GM23338 (cell line): ENCODE measurements at regions not wholly inside any gene's neighbourhood (a gene's known extent, or its start where the extent isn't known, plus 50 kb on each side); places are given as distances from the start of the nearest gene placed in this dataset.

Source experiments
- ATAC-seq: fragments of 200-7000 bp; cut with Tn5 transposase; 3 replicates; pipeline ENCODE4 v1.9.1; 2020
- DNase-seq: peaks from one replicate; pipeline ENCODE4 v3.0.0-alpha.2; 2015; ENCODE audit warnings: low spot score
- H2AFZ ChIP-seq: fragments of 200-600 bp; sonication (generic); 2 replicates; pipeline ENCODE4 v1.8.0; 2016; ENCODE audit warnings: antibody characterized with exemption, mild to moderate bottlenecking, moderate library complexity
- H3F3A ChIP-seq: fragments of 200-600 bp; sonication (generic); replicated peaks from 2 replicates; pipeline ENCODE4 v1.8.0; 2017; ENCODE audit warnings: antibody characterized with exemption, mixed run types, low read depth
- H3K27ac ChIP-seq: fragments of 200-600 bp; sonication (generic); 2 replicates; pipeline ENCODE4 v1.6.1; 2016; ENCODE audit warnings: low read depth
- H3K27me3 ChIP-seq: fragments of 200-600 bp; sonication (generic); 2 replicates; pipeline ENCODE4 v1.8.0; 2016; ENCODE audit warnings: mild to moderate bottlenecking, mixed run types, moderate library complexity; ENCODE audit not compliant: insufficient read depth
- H3K36me3 ChIP-seq: fragments of 200-600 bp; sonication (generic); 2 replicates; pipeline ENCODE4 v1.8.0; 2016; ENCODE audit warnings: mild to moderate bottlenecking; ENCODE audit not compliant: insufficient read depth
- H3K4me1 ChIP-seq: fragments of 200-600 bp; sonication (generic); 2 replicates; pipeline ENCODE4 v1.8.0; 2016; ENCODE audit warnings: mild to moderate bottlenecking, moderate library complexity; ENCODE audit not compliant: insufficient read depth
- H3K4me2 ChIP-seq: fragments of 200-600 bp; sonication (generic); 2 replicates; pipeline ENCODE4 v1.7.1; 2017; ENCODE audit warnings: mixed run types
- H3K4me3 ChIP-seq: fragments of 200-600 bp; sonication (generic); 2 replicates; pipeline ENCODE4 v1.6.1; 2016; ENCODE audit warnings: mixed run types
- H3K79me2 ChIP-seq: fragments of 200-600 bp; sonication (generic); replicated peaks from 2 replicates; pipeline ENCODE4 v1.8.0; 2017; ENCODE audit warnings: mild to moderate bottlenecking; ENCODE audit not compliant: insufficient read depth
- H3K9me2 ChIP-seq: fragments of 200-600 bp; sonication (generic); 2 replicates; pipeline ENCODE4 v1.8.0; 2017; ENCODE audit not compliant: insufficient read depth
- H4K20me1 ChIP-seq: fragments of 200-600 bp; sonication (generic); replicated peaks from 2 replicates; pipeline ENCODE4 v1.8.0; 2017; ENCODE audit warnings: mild to moderate bottlenecking; ENCODE audit not compliant: insufficient read depth
- H3K27ac Mint-ChIP-seq: 2 replicates; pipeline ENCODE4 v1.8.0; 2020; ENCODE audit warnings: inconsistent platforms, mild to moderate bottlenecking, moderate library complexity, mixed read lengths
- H3K27me3 Mint-ChIP-seq: 3 replicates; pipeline ENCODE4 v1.8.0; 2022; ENCODE audit warnings: low read depth, mild to moderate bottlenecking, moderate library complexity, mixed read lengths, inconsistent platforms; ENCODE audit not compliant: insufficient read depth, poor library complexity
- H3K36me3 Mint-ChIP-seq: 3 replicates; pipeline ENCODE4 v1.8.0; 2021; ENCODE audit warnings: low read depth, mild to moderate bottlenecking, inconsistent platforms, moderate library complexity, mixed read lengths
- H3K4me1 Mint-ChIP-seq: 3 replicates; pipeline ENCODE4 v1.8.0; 2020; ENCODE audit warnings: mild to moderate bottlenecking, inconsistent platforms, mixed read lengths
- H3K4me3 Mint-ChIP-seq: 3 replicates; pipeline ENCODE4 v1.8.0; 2021; ENCODE audit warnings: moderate library complexity, mild to moderate bottlenecking, inconsistent platforms, mixed read lengths
- H3K9me3 Mint-ChIP-seq: 3 replicates; pipeline ENCODE4 v1.8.0; 2020; ENCODE audit warnings: moderate library complexity, mild to moderate bottlenecking, inconsistent platforms, mixed read lengths
- CREB1 ChIP-seq: fragments of 250-450 bp; sonication (Bioruptor Pico); IDR thresholded peaks from 2 replicates; pipeline ENCODE4 v1.5.0; 2020; ENCODE audit warnings: low read depth, mild to moderate bottlenecking, moderate library complexity
- EZH2 ChIP-seq: fragments of 200-600 bp; sonication (generic); IDR thresholded peaks from one replicate; pipeline ENCODE4 v1.8.0; 2017; ENCODE audit warnings: antibody characterized with exemption, mild to moderate bottlenecking, low read depth; ENCODE audit not compliant: unreplicated experiment
- EZH2phosphoT487 ChIP-seq: fragments of 200-600 bp; sonication (generic); IDR thresholded peaks from one replicate; pipeline ENCODE4 v1.8.1; 2018; ENCODE audit warnings: antibody characterized with exemption; ENCODE audit not compliant: unreplicated experiment
- JUNB ChIP-seq: IDR thresholded peaks from one replicate; pipeline ENCODE4 v1.6.1; 2016; ENCODE audit warnings: antibody characterized with exemption; ENCODE audit not compliant: unreplicated experiment
- NANOG ChIP-seq: IDR thresholded peaks from 2 replicates; pipeline ENCODE4 v1.6.1; 2016; ENCODE audit warnings: antibody characterized with exemption, borderline replicate concordance
- POLR2AphosphoS5 ChIP-seq: IDR thresholded peaks from 2 replicates; pipeline ENCODE4 v1.6.1; 2016; ENCODE audit warnings: antibody characterized with exemption, low read depth
- STAT1 ChIP-seq: IDR thresholded peaks from one replicate; pipeline ENCODE4 v1.6.1; 2016; ENCODE audit warnings: antibody characterized with exemption; ENCODE audit not compliant: unreplicated experiment
- ZNF114 ChIP-seq: fragments of 250-450 bp; sonication (Bioruptor Pico); IDR thresholded peaks from 2 replicates; pipeline ENCODE4 v1.5.0; 2020; ENCODE audit warnings: mild to moderate bottlenecking, moderate library complexity
- ZNF331 ChIP-seq: fragments of 250-450 bp; sonication (Bioruptor Pico); IDR thresholded peaks from 2 replicates; pipeline ENCODE4 v1.5.0; 2020; ENCODE audit warnings: low read depth, mild to moderate bottlenecking, moderate library complexity
- TF ChIP-seq, protein P1 (sequence below), 2 experiments: fragments of 200-600 bp in 1 of 2; sonication (generic) in 1 of 2; conservative IDR thresholded peaks; 2 replicates each; pipeline versions ENCODE4 v1.5.1 to v1.6.1; 2016 to 2017; ENCODE audit warnings: antibody characterized with exemption in 2 of 2, low read depth in 2 of 2, mild to moderate bottlenecking in 2 of 2, moderate library complexity in 1 of 2
- TF ChIP-seq, protein P2 (sequence below): IDR thresholded peaks from 2 replicates; pipeline ENCODE4 v1.6.1; 2016; ENCODE audit warnings: antibody characterized with exemption
- TF ChIP-seq, protein P3 (sequence below): fragments of 250-450 bp; sonication (Bioruptor Pico); IDR thresholded peaks from 2 replicates; pipeline ENCODE4 v1.5.0; 2020; ENCODE audit warnings: mild to moderate bottlenecking, moderate library complexity

DNA sequence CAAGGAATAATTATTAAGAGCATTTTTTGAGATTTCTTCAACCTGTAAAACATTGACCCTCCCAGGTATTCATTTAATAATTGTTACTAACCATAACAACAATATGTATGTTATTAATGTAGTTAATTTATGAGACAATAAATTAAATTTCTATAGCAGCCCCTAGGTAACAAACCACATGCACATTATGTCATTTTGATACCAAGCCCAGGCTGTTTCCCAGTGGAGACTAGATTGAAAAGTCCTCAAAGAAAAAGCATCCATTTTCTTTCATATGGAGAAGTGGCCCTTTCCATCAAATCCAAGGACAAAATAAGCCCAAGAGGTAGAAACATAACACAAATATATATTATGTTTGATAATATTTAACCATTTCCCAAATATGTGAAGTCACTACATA is 104.3 kb upstream of the GK2 start:
- Histone ChIP-seq H3K27ac (no peak overlapping the region), H3K4me2 (no peak overlapping the region), H3K36me3 (no peaks in the 10 kb centered on the region), H3K27me3 (no peaks in the 10 kb centered on the region), H3K79me2 (no peaks in the 10 kb centered on the region), H2AFZ (no peak overlapping the region), H3F3A (no peaks in the 10 kb centered on the region), H3K4me1 (no peaks in the 10 kb centered on the region), H4K20me1 (no peaks in the 10 kb centered on the region), H3K9me2 (no peaks in the 10 kb centered on the region), H3K4me3 (no peak overlapping the region)
- DNase-seq (no peak), ATAC-seq (no peak)
- Mint-ChIP-seq H3K4me1 (no peaks in the 10 kb centered on the region), H3K4me3 (no peak overlapping the region), H3K27me3 (no peaks in the 10 kb centered on the region), H3K27ac (no peak overlapping the region), H3K9me3 (no peaks in the 10 kb centered on the region), H3K36me3 (no peaks in the 10 kb centered on the region)
- TF ChIP-seq, protein P1, sequence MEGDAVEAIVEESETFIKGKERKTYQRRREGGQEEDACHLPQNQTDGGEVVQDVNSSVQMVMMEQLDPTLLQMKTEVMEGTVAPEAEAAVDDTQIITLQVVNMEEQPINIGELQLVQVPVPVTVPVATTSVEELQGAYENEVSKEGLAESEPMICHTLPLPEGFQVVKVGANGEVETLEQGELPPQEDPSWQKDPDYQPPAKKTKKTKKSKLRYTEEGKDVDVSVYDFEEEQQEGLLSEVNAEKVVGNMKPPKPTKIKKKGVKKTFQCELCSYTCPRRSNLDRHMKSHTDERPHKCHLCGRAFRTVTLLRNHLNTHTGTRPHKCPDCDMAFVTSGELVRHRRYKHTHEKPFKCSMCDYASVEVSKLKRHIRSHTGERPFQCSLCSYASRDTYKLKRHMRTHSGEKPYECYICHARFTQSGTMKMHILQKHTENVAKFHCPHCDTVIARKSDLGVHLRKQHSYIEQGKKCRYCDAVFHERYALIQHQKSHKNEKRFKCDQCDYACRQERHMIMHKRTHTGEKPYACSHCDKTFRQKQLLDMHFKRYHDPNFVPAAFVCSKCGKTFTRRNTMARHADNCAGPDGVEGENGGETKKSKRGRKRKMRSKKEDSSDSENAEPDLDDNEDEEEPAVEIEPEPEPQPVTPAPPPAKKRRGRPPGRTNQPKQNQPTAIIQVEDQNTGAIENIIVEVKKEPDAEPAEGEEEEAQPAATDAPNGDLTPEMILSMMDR (conservative IDR thresholded peaks at IDR 0.05; ENCODE audit: low read depth in 2 of 2) = no peak
- TF ChIP-seq CREB1 = no peak
- TF ChIP-seq POLR2AphosphoS5 = no peak
- no peak for TF ChIP-seq EZH2
- TF ChIP-seq, protein P2, sequence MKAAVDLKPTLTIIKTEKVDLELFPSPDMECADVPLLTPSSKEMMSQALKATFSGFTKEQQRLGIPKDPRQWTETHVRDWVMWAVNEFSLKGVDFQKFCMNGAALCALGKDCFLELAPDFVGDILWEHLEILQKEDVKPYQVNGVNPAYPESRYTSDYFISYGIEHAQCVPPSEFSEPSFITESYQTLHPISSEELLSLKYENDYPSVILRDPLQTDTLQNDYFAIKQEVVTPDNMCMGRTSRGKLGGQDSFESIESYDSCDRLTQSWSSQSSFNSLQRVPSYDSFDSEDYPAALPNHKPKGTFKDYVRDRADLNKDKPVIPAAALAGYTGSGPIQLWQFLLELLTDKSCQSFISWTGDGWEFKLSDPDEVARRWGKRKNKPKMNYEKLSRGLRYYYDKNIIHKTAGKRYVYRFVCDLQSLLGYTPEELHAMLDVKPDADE = no peak
- no peak for TF ChIP-seq EZH2phosphoT487
- no peak for TF ChIP-seq NANOG
- TF ChIP-seq STAT1 = no peak
- no peak for TF ChIP-seq JUNB

DNA sequence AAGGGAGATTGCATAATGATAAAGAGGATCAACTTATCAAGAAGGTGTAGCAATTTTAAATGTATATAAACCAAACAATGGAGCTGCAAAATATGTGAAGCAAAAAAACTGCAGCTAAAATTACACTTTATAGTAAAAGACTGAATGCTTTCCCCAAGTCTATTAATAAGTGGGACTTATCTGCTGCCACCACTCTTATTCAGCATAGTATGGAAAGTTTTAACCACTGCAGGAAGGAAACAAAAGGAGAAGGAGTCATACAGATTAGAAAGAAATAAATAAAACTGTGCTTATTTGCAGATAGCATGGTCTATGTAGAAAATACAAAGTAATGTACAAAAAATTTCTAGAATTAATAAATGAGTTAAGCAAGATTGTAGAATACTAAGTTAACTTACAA is 94.1 kb upstream of the GK2 start:
- H3K27me3 Mint-ChIP-seq = peaks cover 2% of the 10 kb centered on the region
- H3K36me3 Mint-ChIP-seq = no peaks in the 10 kb centered on the region
- H3K4me1 ChIP-seq = peaks cover 6% of the 10 kb centered on the region; the same call in 1 of the 2 replicates
- no peak overlapping the region for H3K27ac ChIP-seq
- DNase-seq = no peak
- H3K27ac Mint-ChIP-seq = no peak overlapping the region
- H2AFZ ChIP-seq = no peak overlapping the region
- H3K79me2 ChIP-seq = no peaks in the 10 kb centered on the region
- H3K4me3 Mint-ChIP-seq = no peak overlapping the region
- no peaks in the 10 kb centered on the region for H3F3A ChIP-seq
- no peak for ATAC-seq
- H3K27me3 ChIP-seq = no peaks in the 10 kb centered on the region
- no peaks in the 10 kb centered on the region for H3K9me2 ChIP-seq
- H4K20me1 ChIP-seq = no peaks in the 10 kb centered on the region
- H3K4me2 ChIP-seq = no peak overlapping the region
- no peak overlapping the region for H3K4me3 ChIP-seq
- H3K36me3 ChIP-seq = no peaks in the 10 kb centered on the region
- no peaks in the 10 kb centered on the region for H3K9me3 Mint-ChIP-seq
- H3K4me1 Mint-ChIP-seq = peaks cover 6% of the 10 kb centered on the region
- TF ChIP-seq STAT1 (no peak), CREB1 (no peak), ZNF114 (no peak), ZNF331 (CRISPR knock-in tag) (no peak), JUNB (no peak), EZH2phosphoT487 (no peak), EZH2 (no peak)
- TF ChIP-seq, protein P2 = no peak
- TF ChIP-seq, protein P3, sequence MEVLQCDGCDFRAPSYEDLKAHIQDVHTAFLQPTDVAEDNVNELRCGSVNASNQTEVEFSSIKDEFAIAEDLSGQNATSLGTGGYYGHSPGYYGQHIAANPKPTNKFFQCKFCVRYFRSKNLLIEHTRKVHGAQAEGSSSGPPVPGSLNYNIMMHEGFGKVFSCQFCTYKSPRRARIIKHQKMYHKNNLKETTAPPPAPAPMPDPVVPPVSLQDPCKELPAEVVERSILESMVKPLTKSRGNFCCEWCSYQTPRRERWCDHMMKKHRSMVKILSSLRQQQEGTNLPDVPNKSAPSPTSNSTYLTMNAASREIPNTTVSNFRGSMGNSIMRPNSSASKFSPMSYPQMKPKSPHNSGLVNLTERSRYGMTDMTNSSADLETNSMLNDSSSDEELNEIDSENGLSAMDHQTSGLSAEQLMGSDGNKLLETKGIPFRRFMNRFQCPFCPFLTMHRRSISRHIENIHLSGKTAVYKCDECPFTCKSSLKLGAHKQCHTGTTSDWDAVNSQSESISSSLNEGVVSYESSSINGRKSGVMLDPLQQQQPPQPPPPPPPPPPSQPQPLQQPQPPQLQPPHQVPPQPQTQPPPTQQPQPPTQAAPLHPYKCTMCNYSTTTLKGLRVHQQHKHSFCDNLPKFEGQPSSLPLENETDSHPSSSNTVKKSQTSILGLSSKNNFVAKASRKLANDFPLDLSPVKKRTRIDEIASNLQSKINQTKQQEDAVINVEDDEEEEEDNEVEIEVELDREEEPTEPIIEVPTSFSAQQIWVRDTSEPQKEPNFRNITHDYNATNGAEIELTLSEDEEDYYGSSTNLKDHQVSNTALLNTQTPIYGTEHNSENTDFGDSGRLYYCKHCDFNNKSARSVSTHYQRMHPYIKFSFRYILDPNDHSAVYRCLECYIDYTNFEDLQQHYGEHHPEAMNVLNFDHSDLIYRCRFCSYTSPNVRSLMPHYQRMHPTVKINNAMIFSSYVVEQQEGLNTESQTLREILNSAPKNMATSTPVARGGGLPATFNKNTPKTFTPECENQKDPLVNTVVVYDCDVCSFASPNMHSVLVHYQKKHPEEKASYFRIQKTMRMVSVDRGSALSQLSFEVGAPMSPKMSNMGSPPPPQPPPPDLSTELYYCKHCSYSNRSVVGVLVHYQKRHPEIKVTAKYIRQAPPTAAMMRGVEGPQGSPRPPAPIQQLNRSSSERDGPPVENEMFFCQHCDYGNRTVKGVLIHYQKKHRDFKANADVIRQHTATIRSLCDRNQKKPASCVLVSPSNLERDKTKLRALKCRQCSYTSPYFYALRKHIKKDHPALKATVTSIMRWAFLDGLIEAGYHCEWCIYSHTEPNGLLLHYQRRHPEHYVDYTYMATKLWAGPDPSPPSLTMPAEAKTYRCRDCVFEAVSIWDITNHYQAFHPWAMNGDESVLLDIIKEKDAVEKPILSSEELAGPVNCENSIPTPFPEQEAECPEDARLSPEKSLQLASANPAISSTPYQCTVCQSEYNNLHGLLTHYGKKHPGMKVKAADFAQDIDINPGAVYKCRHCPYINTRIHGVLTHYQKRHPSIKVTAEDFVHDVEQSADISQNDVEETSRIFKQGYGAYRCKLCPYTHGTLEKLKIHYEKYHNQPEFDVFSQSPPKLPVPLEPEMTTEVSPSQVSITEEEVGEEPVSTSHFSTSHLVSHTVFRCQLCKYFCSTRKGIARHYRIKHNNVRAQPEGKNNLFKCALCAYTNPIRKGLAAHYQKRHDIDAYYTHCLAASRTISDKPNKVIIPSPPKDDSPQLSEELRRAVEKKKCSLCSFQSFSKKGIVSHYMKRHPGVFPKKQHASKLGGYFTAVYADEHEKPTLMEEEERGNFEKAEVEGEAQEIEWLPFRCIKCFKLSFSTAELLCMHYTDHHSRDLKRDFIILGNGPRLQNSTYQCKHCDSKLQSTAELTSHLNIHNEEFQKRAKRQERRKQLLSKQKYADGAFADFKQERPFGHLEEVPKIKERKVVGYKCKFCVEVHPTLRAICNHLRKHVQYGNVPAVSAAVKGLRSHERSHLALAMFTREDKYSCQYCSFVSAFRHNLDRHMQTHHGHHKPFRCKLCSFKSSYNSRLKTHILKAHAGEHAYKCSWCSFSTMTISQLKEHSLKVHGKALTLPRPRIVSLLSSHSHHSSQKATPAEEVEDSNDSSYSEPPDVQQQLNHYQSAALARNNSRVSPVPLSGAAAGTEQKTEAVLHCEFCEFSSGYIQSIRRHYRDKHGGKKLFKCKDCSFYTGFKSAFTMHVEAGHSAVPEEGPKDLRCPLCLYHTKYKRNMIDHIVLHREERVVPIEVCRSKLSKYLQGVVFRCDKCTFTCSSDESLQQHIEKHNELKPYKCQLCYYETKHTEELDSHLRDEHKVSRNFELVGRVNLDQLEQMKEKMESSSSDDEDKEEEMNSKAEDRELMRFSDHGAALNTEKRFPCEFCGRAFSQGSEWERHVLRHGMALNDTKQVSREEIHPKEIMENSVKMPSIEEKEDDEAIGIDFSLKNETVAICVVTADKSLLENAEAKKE (CRISPR knock-in tag) = no peak
